Right lung (tissue), 2 donors: ENCODE measurements at regions not wholly inside any gene's neighbourhood (a gene's known extent, or its start where the extent isn't known, plus 50 kb on each side); places are given as distances from the start of the nearest gene placed in this dataset.
"Not testable (repeated sequence)": the region's sequence is repeated elsewhere in the genome, so short reads cannot be mapped to it uniquely, and the experiment has no call there.

Experiments used
- DNase-seq, 2 donors: peaks; one replicate each; pipeline ENCODE4 v3.0.0-alpha.2; 2013

GRCh38 chr4:114087596-114088230, 108.3 kb upstream of the ARSJ start:
- peak; percentile 7 to 11 for DNase-seq

- DNase-seq, result no peak
Measured at GRCh38 chr4:114088481-114088880, 109.0 kb upstream of the ARSJ start.

GRCh38 chr4:114091546-114091945, 112.1 kb upstream of the ARSJ start:
- no peak for DNase-seq

GRCh38 chr4:114093221-114093715, 113.8 kb upstream of the ARSJ start:
- no peak for DNase-seq

- no peak for DNase-seq
Measured at GRCh38 chr4:114100288-114101031, 121.0 kb upstream of the ARSJ start.

- DNase-seq, result no peak
Measured at GRCh38 chr4:114103908-114104307, 124.5 kb upstream of the ARSJ start.

GRCh38 chr4:114108869-114109268, 129.4 kb upstream of the ARSJ start:
- no peak for DNase-seq

GRCh38 chr4:114109776-114110175, 130.3 kb upstream of the ARSJ start:
- no peak for DNase-seq

GRCh38 chr4:114115526-114115925, 136.1 kb upstream of the ARSJ start:
- no peak for DNase-seq

- no peak for DNase-seq
Measured at GRCh38 chr4:114116861-114117260, 137.4 kb upstream of the ARSJ start.

GRCh38 chr4:114121221-114121620, 141.8 kb upstream of the ARSJ start:
- no peak for DNase-seq

- DNase-seq, result no peak
Measured at GRCh38 chr4:114132199-114132598, 152.8 kb upstream of the ARSJ start.

GRCh38 chr4:114132830-114133229, 153.4 kb upstream of the ARSJ start:
- DNase-seq, result no peak

GRCh38 chr4:114136069-114136468, 156.6 kb upstream of the ARSJ start:
- DNase-seq, result peak; percentile 12 to 23

GRCh38 chr4:114137984-114138383, 158.5 kb upstream of the ARSJ start:
- DNase-seq, result no peak

GRCh38 chr4:114146947-114147618, 167.6 kb upstream of the ARSJ start:
- no peak for DNase-seq

- DNase-seq, result not testable (repeated sequence)
Measured at GRCh38 chr4:114147619-114148208, 168.3 kb upstream of the ARSJ start.

- not testable (repeated sequence) for DNase-seq
Measured at GRCh38 chr4:114148372-114149070, 169.1 kb upstream of the ARSJ start.

- DNase-seq, result no peak
Measured at GRCh38 chr4:114156371-114156770, 176.9 kb upstream of the ARSJ start.

GRCh38 chr4:114161809-114162208, 182.4 kb upstream of the ARSJ start:
- no peak for DNase-seq

- DNase-seq, result no peak
Measured at GRCh38 chr4:114163051-114163450, 183.6 kb upstream of the ARSJ start.

- DNase-seq, result no peak
Measured at GRCh38 chr4:114173968-114174367, 194.5 kb upstream of the ARSJ start.
